Astrocyte of the spinal cord (primary cell): ENCODE measurements at regions not wholly inside any gene's neighbourhood (a gene's known extent, or its start where the extent isn't known, plus 50 kb on each side); places are given as distances from the start of the nearest gene placed in this dataset.
A peak's percentile ranks its signal among the peaks of the same experiment; 100 is the strongest.

ENCODE experiments used
- DNase-seq: peaks from one replicate; pipeline ENCODE4 v3.0.0; 2011; ENCODE audit warnings: low read depth, low spot score
- H3K4me3 ChIP-seq: 2 replicates; pipeline ENCODE4 v1.5.1; 2011; ENCODE audit warnings: low read depth, mild to moderate bottlenecking, low read length, moderate library complexity
- CTCF ChIP-seq: IDR thresholded peaks from 2 replicates; pipeline ENCODE4 v1.5.1; 2012; ENCODE audit warnings: low read depth, mild to moderate bottlenecking, low read length, inconsistent platforms
- in situ Hi-C: cut with HindIII; loops from 2 replicates; pipeline ENCODE4 v1.10.0; 2017; ENCODE audit warnings: low sequenced_read_pairs

GRCh38 chr3:187924651-187925050 is 179.4 kb upstream of the BCL6 start:
- in situ Hi-C loops, result no loop called here
- no peak for DNase-seq
- no peak for TF ChIP-seq CTCF
- H3K4me3 ChIP-seq, result no peak overlapping the region

DNA sequence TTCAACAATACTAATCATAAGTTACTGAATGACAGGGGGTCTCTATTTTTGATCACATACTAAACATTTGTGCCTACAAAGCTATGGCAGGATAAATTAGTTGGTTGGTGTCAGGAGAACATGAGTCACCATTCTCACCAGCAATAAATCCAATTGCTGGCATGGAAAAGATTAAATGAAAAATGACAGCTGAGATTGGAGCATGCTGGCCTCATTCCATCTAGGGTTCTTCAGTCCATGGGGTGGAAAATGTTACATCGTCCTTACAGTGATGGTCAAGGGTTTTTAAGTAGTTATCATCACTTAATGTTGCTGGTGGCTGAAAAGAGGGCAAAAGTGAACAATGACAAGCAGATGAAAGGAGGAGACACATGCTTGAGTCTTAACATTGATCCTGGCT is 180.1 kb upstream of the BCL6 start:
- TF ChIP-seq CTCF, result no peak
- H3K4me3 ChIP-seq, result no peak overlapping the region
- in situ Hi-C loops, result no loop called here
- DNase-seq, result no peak

GRCh38 chr3:187926620-187927019 is 181.4 kb upstream of the BCL6 start:
- H3K4me3 ChIP-seq, result no peak overlapping the region
- no peak for TF ChIP-seq CTCF
- in situ Hi-C loops, result no loop called here
- no peak for DNase-seq

GRCh38 chr3:187927565-187927964 is 182.3 kb upstream of the BCL6 start:
- no peak for DNase-seq

GRCh38 chr3:187929112-187929816 is 184.0 kb upstream of the BCL6 start:
- no peak for DNase-seq
- no peak for TF ChIP-seq CTCF
- in situ Hi-C loops, result no loop called here
- H3K4me3 ChIP-seq, result no peak overlapping the region

More at GRCh38 chr3:187927565-187927964, 182.3 kb upstream of the BCL6 start:
- in situ Hi-C loops, result no loop called here
- TF ChIP-seq CTCF, result no peak
- H3K4me3 ChIP-seq, result no peak overlapping the region

DNA sequence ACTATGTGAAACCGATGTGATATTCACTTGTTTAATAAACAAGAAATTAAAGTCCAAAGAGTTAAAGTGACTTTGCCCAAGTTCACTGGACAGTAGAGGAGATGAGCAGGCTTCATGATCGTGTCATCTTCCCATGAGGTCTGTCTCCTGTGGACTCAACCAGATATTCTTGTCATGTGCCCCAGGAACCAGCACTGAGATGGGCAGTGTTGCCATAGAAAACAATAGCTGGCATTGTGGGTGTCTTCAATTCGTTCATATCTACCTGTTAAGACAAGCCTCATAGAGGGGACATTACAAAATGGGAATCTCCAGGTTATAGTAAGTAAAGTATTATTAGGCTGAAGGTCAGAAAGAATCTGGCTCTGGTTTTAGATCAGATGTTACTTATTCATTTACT is 184.8 kb upstream of the BCL6 start:
- no peak for DNase-seq
- no peak for TF ChIP-seq CTCF
- in situ Hi-C loops, result no loop called here
- H3K4me3 ChIP-seq, result no peak overlapping the region

GRCh38 chr3:187931101-187931500 is 185.8 kb upstream of the BCL6 start:
- in situ Hi-C loops, result no loop called here
- TF ChIP-seq CTCF, result no peak
- DNase-seq, result peak; percentile 36
- H3K4me3 ChIP-seq, result no peak overlapping the region
